ENCODE measurements at regions not wholly inside any gene's neighbourhood (a gene's known extent, or its start where the extent isn't known, plus 50 kb on each side); places are given as distances from the start of the nearest gene placed in this dataset.

GRCh38 chr9:107078061-107078460 is 205.0 kb upstream of the RAD23B start:
- Histone ChIP-seq H3K4me3 (no peak overlapping the region), H3K27ac (no peak overlapping the region), H3K4me1 (no peaks in the 10 kb centered on the region), H3K36me3 (no peaks in the 10 kb centered on the region), H3K9me3 (no peaks in the 10 kb centered on the region), H3K27me3 (no peaks in the 10 kb centered on the region)
- no peak for TF ChIP-seq POLR2A (IDR thresholded peaks at IDR 0.05)
- no peak for DNase-seq
- no peak for ATAC-seq (ENCODE audit: low FRiP score in 2 of 2)
- 50 to 82% methylated on average over 1 of the region's 1 CpG for WGBS, 2 donors

DNA sequence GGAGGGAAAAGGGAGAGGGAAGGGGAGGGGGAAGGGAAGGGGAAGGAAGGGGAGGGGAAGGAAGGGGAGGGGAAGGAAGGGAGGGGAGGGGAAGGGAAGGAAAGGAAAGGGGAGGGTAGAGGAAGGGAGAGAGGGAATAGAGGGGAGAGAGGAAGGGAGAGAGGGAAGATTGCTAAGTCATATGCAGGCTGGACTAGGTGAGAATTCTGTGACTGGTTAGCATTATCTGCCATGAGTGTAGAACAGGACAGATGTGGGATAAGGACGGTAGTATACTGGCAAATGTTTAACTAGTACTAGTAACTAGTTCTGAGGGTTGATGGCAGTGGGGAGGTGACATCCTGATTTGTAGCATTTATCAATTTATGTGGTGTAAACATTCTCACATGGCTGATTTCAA is 203.5 kb upstream of the RAD23B start:
- H3K27me3 ChIP-seq, result no peaks in the 10 kb centered on the region
- ATAC-seq (ENCODE audit: low FRiP score in 2 of 2), result no peak

GRCh38 chr9:107080130-107080529 is 202.9 kb upstream of the RAD23B start:
- no peaks in the 10 kb centered on the region for H3K27me3 ChIP-seq
- no peaks in the 10 kb centered on the region for H3K4me1 ChIP-seq
- H3K27ac ChIP-seq, result no peak overlapping the region
- no peak overlapping the region for H3K4me3 ChIP-seq
- WGBS, 2 donors, result 84 to 85% methylated on average over 3 of the region's 3 CpGs
- no peaks in the 10 kb centered on the region for H3K36me3 ChIP-seq
- DNase-seq (no peak), ATAC-seq (ENCODE audit: low FRiP score in 2 of 2) (no peak)
- no peak for TF ChIP-seq POLR2A (IDR thresholded peaks at IDR 0.05)
- no peaks in the 10 kb centered on the region for H3K9me3 ChIP-seq

More for the DNA sequence above, 203.5 kb upstream of the RAD23B start:
- Histone ChIP-seq H3K36me3 (no peaks in the 10 kb centered on the region), H3K9me3 (no peaks in the 10 kb centered on the region), H3K27ac (no peak overlapping the region), H3K4me1 (no peaks in the 10 kb centered on the region), H3K4me3 (no peak overlapping the region)
- TF ChIP-seq EP300 (IDR thresholded peaks at IDR 0.05), result no peak
- 68 to 75% methylated on average over 1 of the region's 1 CpG for WGBS, 2 donors
- no peak for DNase-seq

GRCh38 chr9:107086460-107086859 is 196.6 kb upstream of the RAD23B start:
- DNase-seq (no peak), ATAC-seq (ENCODE audit: low FRiP score in 2 of 2) (no peak)
- H3K4me3 ChIP-seq, result no peak overlapping the region
- no peak overlapping the region for H3K27ac ChIP-seq
- H3K36me3 ChIP-seq, result no peaks in the 10 kb centered on the region
- no peaks in the 10 kb centered on the region for H3K4me1 ChIP-seq
- no peaks in the 10 kb centered on the region for H3K27me3 ChIP-seq
- TF ChIP-seq, protein P1, sequence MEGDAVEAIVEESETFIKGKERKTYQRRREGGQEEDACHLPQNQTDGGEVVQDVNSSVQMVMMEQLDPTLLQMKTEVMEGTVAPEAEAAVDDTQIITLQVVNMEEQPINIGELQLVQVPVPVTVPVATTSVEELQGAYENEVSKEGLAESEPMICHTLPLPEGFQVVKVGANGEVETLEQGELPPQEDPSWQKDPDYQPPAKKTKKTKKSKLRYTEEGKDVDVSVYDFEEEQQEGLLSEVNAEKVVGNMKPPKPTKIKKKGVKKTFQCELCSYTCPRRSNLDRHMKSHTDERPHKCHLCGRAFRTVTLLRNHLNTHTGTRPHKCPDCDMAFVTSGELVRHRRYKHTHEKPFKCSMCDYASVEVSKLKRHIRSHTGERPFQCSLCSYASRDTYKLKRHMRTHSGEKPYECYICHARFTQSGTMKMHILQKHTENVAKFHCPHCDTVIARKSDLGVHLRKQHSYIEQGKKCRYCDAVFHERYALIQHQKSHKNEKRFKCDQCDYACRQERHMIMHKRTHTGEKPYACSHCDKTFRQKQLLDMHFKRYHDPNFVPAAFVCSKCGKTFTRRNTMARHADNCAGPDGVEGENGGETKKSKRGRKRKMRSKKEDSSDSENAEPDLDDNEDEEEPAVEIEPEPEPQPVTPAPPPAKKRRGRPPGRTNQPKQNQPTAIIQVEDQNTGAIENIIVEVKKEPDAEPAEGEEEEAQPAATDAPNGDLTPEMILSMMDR (IDR thresholded peaks at IDR 0.05), result no peak
- no peak for TF ChIP-seq EP300 (IDR thresholded peaks at IDR 0.05)
- TF ChIP-seq POLR2A (IDR thresholded peaks at IDR 0.05), result no peak
- no peak for TF ChIP-seq POLR2AphosphoS5 (IDR thresholded peaks at IDR 0.05)
- no peaks in the 10 kb centered on the region for H3K9me3 ChIP-seq
- 61 to 92% methylated on average over 2 of the region's 2 CpGs for WGBS, 2 donors

DNA sequence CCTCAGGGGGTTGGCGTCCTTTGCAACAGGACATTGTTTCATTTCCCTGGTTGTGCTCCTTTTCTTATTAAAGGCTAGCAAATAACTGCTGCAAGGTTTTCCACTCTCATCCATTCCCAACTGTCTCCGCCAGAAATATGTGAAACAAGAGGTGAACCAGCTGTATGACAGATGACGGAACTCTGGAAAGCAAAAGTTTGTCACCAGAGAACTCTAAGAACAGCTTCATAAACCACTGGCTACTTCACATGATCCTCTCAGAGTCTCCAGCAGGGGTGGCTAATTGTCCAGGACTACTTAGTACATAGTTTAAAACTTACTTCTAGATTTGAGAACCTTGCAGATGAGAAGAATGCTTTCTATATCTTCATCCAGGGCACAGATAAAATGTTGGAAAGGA is 195.9 kb upstream of the RAD23B start:
- ATAC-seq (ENCODE audit: low FRiP score in 2 of 2) (no peak), DNase-seq (no peak)
- Histone ChIP-seq H3K4me3 (no peak overlapping the region), H3K4me1 (no peaks in the 10 kb centered on the region), H3K27ac (no peak overlapping the region), H3K9me3 (no peaks in the 10 kb centered on the region), H3K36me3 (no peaks in the 10 kb centered on the region), H3K27me3 (no peaks in the 10 kb centered on the region)
- 59 to 73% methylated on average over 3 of the region's 3 CpGs for WGBS, 2 donors
- TF ChIP-seq POLR2AphosphoS5 (IDR thresholded peaks at IDR 0.05), result no peak
- no peak for TF ChIP-seq EP300 (IDR thresholded peaks at IDR 0.05)
- TF ChIP-seq POLR2A (IDR thresholded peaks at IDR 0.05), result no peak
- TF ChIP-seq, protein P1 (IDR thresholded peaks at IDR 0.05), result no peak

DNA sequence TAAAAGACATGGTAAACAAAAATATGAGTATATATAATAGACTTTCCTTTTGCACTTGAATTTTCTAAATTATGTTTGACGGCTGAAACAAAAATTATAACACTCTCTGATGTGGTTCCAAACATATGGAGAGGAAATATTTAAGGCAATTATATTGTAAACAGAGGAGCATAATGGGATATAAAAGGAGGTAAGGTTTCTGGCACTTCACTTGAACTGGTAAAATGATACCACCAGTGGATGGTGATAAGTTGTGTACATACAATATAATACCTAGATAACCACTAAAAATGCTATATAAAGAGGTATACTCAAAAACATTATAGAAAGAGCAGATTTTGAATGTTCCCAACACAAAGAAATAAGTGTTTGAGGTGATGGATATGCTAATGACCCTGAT is 192.9 kb upstream of the RAD23B start:
- no peaks in the 10 kb centered on the region for H3K4me1 ChIP-seq
- H3K27ac ChIP-seq, result no peak overlapping the region
- H3K9me3 ChIP-seq, result no peaks in the 10 kb centered on the region
- WGBS, 2 donors, result 70 to 80% methylated on average over 1 of the region's 1 CpG
- ATAC-seq (ENCODE audit: low FRiP score in 2 of 2), result no peak
- TF ChIP-seq POLR2A (IDR thresholded peaks at IDR 0.05) (no peak), EP300 (IDR thresholded peaks at IDR 0.05) (no peak), POLR2AphosphoS5 (IDR thresholded peaks at IDR 0.05) (no peak)
- TF ChIP-seq, protein P1 (IDR thresholded peaks at IDR 0.05), result no peak
- no peak for DNase-seq
- no peaks in the 10 kb centered on the region for H3K36me3 ChIP-seq
- H3K27me3 ChIP-seq, result no peaks in the 10 kb centered on the region
- H3K4me3 ChIP-seq, result no peak overlapping the region
